ENCODE measurements at regions not wholly inside any gene's neighbourhood (a gene's known extent, or its start where the extent isn't known, plus 50 kb on each side); places are given as distances from the start of the nearest gene placed in this dataset.

DNA sequence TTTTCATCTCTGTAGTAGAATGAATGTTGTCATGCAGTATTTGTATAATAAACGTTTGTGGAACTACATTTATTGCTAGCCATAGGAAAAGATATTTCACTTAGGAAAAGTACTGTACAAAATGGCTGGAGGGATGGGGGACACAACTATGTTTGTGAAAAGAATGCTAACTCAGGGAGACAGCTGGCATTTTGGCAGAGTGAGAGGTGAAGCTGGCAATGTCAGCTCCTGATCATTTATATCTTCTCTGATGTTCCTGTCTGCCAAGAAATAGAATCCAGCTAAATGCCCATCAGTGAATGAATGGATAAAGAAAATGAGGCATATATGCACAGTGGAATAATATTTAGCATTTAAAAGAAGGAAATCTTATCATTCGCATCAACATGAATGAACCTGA is 313.0 kb upstream of the IRAK1BP1 start:
- Histone ChIP-seq H3K9me3 (ENCODE audit: control insufficient read depth in 1 of 2, insufficient read depth in 1 of 2, low read depth in 1 of 2, low read length in 2 of 2) (no peaks in the 10 kb centered on the region), H3K9ac (ENCODE audit: low read length) (no peak overlapping the region), H3K4me1 (ENCODE audit: control insufficient read depth in 1 of 2, insufficient read depth in 2 of 2, low read length in 2 of 2) (no peaks in the 10 kb centered on the region), H3K4me3 (replicated peaks in 1 of 2; ENCODE audit: low read depth in 1 of 2, low read length in 2 of 2) (no peak overlapping the region), H3K79me2 (ENCODE audit: insufficient read depth, low read length) (no peaks in the 10 kb centered on the region), H4K20me1 (ENCODE audit: insufficient read depth) (no peaks in the 10 kb centered on the region), H3K4me2 (ENCODE audit: low read length) (no peak overlapping the region), H3K9me2 (ENCODE audit: insufficient read depth) (no peaks in the 10 kb centered on the region), H3K36me3 (ENCODE audit: control insufficient read depth in 1 of 2, insufficient read depth in 2 of 2, low read length in 2 of 2) (no peaks in the 10 kb centered on the region), H2AFZ (ENCODE audit: low read depth, low read length, poor library complexity, severe bottlenecking) (no peak overlapping the region), H3K27ac (ENCODE audit: low read depth, low read length) (no peak overlapping the region), H3K27me3 (ENCODE audit: insufficient read depth, low read length) (no peaks in the 10 kb centered on the region)
- no TSS peak for BruUV-seq (replicated peaks)
- RAD21 ChIA-PET (ENCODE audit: low non-redundant PET in 1 of 2, low total read pairs in 2 of 2, uncharacterized antibody in 2 of 2, unreplicated experiment in 2 of 2), result no interaction called here
- POLR2A ChIA-PET, result no interaction called here
- TF ChIP-seq EZH2phosphoT487 (IDR thresholded peaks at IDR 0.05; ENCODE audit: borderline replicate concordance) (no peak), RAD21 (IDR thresholded peaks at IDR 0.05; ENCODE audit: low read depth) (no peak), SRF (IDR thresholded peaks at IDR 0.05; ENCODE audit: low read depth) (no peak), SP1 (IDR thresholded peaks at IDR 0.05; ENCODE audit: low read depth) (no peak), REST (IDR thresholded peaks at IDR 0.05; ENCODE audit: low read depth) (no peak), ZNF274 (IDR thresholded peaks at IDR 0.05; ENCODE audit: low read depth, low read length) (no peak), JUND (IDR thresholded peaks at IDR 0.05) (no peak)
- no peak for DNase-seq (ENCODE audit: low read depth, low spot score)
- CTCF ChIA-PET, result no interaction called here
- ATAC-seq, result no peak
- intact Hi-C loops (cut with micrococcal nuclease), result no loop called here

DNA sequence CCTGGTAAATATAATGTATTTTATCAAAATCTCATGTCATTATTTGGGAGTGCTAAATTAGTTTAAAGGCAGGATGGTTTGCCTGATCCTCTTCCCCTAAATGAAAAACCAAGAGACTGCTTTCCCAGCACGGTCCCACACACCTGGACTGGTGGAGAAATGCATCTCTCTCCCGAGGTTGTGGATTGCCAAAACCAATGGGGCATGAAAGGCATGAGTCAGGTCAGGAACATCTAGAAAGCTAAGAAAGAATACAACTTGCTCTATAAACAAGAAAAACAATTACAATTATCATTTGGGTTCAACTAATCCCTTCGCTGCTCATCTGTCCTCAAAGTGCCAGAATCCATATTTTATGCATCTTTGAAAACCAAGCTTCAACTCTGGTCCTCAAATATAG is 308.3 kb upstream of the IRAK1BP1 start:
- intact Hi-C loops (cut with micrococcal nuclease), result no loop called here
- Histone ChIP-seq H3K79me2 (ENCODE audit: insufficient read depth, low read length) (no peaks in the 10 kb centered on the region), H3K4me2 (ENCODE audit: low read length) (no peak overlapping the region), H2AFZ (ENCODE audit: low read depth, low read length, poor library complexity, severe bottlenecking) (no peak overlapping the region), H3K9me2 (ENCODE audit: insufficient read depth) (no peaks in the 10 kb centered on the region), H3K4me1 (ENCODE audit: control insufficient read depth in 1 of 2, insufficient read depth in 2 of 2, low read length in 2 of 2) (peaks cover 0 to 5% of the 10 kb centered on the region in 2 experiments; a peak in 1 of 4 replicates), H3K9me3 (ENCODE audit: control insufficient read depth in 1 of 2, insufficient read depth in 1 of 2, low read depth in 1 of 2, low read length in 2 of 2) (no peaks in the 10 kb centered on the region), H3K27me3 (ENCODE audit: insufficient read depth, low read length) (no peaks in the 10 kb centered on the region), H3K9ac (ENCODE audit: low read length) (no peak overlapping the region), H3K36me3 (ENCODE audit: control insufficient read depth in 1 of 2, insufficient read depth in 2 of 2, low read length in 2 of 2) (no peaks in the 10 kb centered on the region), H3K27ac (ENCODE audit: low read depth, low read length) (no peak overlapping the region), H3K4me3 (replicated peaks in 1 of 2; ENCODE audit: low read depth in 1 of 2, low read length in 2 of 2) (no peak overlapping the region), H4K20me1 (ENCODE audit: insufficient read depth) (no peaks in the 10 kb centered on the region)
- CTCF ChIA-PET, result no interaction called here
- ATAC-seq (no peak), DNase-seq (ENCODE audit: low read depth, low spot score) (no peak)
- POLR2A ChIA-PET, result no interaction called here
- no TSS peak for BruUV-seq (replicated peaks)
- RAD21 ChIA-PET (ENCODE audit: low non-redundant PET in 1 of 2, low total read pairs in 2 of 2, uncharacterized antibody in 2 of 2, unreplicated experiment in 2 of 2), result no interaction called here
- no peak for TF ChIP-seq JUND (IDR thresholded peaks at IDR 0.05)
- TF ChIP-seq RAD21 (IDR thresholded peaks at IDR 0.05; ENCODE audit: low read depth), result no peak
- no peak for TF ChIP-seq SIN3A (IDR thresholded peaks at IDR 0.05; ENCODE audit: low read depth)
- TF ChIP-seq EGR1 (IDR thresholded peaks at IDR 0.05; ENCODE audit: low read depth), result no peak
- TF ChIP-seq EZH2 (IDR thresholded peaks at IDR 0.05), result no peak
- TF ChIP-seq FOSL1 (IDR thresholded peaks at IDR 0.05; ENCODE audit: low read depth), result no peak
- TF ChIP-seq EZH2phosphoT487 (IDR thresholded peaks at IDR 0.05; ENCODE audit: borderline replicate concordance), result no peak
- TF ChIP-seq POLR2AphosphoS5 (IDR thresholded peaks at IDR 0.05; ENCODE audit: low read depth, low read length), result no peak
- TF ChIP-seq, protein P1, sequence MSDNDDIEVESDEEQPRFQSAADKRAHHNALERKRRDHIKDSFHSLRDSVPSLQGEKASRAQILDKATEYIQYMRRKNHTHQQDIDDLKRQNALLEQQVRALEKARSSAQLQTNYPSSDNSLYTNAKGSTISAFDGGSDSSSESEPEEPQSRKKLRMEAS (IDR thresholded peaks at IDR 0.05), result no peak
- no peak for TF ChIP-seq CEBPB (IDR thresholded peaks at IDR 0.05; ENCODE audit: low read depth)
- TF ChIP-seq ELF1 (IDR thresholded peaks at IDR 0.05; ENCODE audit: borderline replicate concordance, low read depth), result no peak
- TF ChIP-seq YY1 (IDR thresholded peaks at IDR 0.05; ENCODE audit: extremely low read depth, insufficient replicate concordance, low read depth, low read length), result no peak
- no peak for TF ChIP-seq TCF7L2 (IDR thresholded peaks at IDR 0.05; ENCODE audit: borderline replicate concordance, extremely low read depth, insufficient read depth, insufficient read length)
